Subcutaneous abdominal adipose tissue (tissue), 5 donors: ENCODE measurements at regions not wholly inside any gene's neighbourhood (a gene's known extent, or its start where the extent isn't known, plus 50 kb on each side); places are given as distances from the start of the nearest gene placed in this dataset.

ENCODE experiments used
- H3K27ac ChIP-seq: one replicate; pipeline ENCODE4 v1.7.0; 2013; ENCODE audit warnings: low read depth, mild to moderate bottlenecking, inconsistent platforms, low read length, moderate library complexity
- H3K27me3 ChIP-seq, 5 donors: one replicate each; pipeline ENCODE4 v1.7.0; 2013; ENCODE audit warnings: low read length in 5 of 5, inconsistent platforms in 1 of 5; ENCODE audit not compliant: control insufficient read depth in 5 of 5, insufficient read depth in 4 of 5
- H3K36me3 ChIP-seq, 5 donors: one replicate each; pipeline ENCODE4 v1.7.0; 2013; ENCODE audit warnings: low read length in 5 of 5; ENCODE audit not compliant: control insufficient read depth in 5 of 5, insufficient read depth in 5 of 5
- H3K4me1 ChIP-seq, 5 donors: one replicate each; pipeline ENCODE4 v1.7.0; 2013; ENCODE audit warnings: low read length in 5 of 5, mild to moderate bottlenecking in 3 of 5, moderate library complexity in 1 of 5; ENCODE audit not compliant: control insufficient read depth in 5 of 5, insufficient read depth in 5 of 5
- H3K4me3 ChIP-seq, 5 donors: one replicate each; pipeline ENCODE4 v1.7.0; 2013; ENCODE audit warnings: low read length in 5 of 5, low read depth in 1 of 5
- H3K9ac ChIP-seq, 5 donors: one replicate each; pipeline ENCODE4 v1.7.0; 2013; ENCODE audit warnings: low read length in 5 of 5, mild to moderate bottlenecking in 4 of 5, moderate library complexity in 3 of 5
- H3K9me3 ChIP-seq, 5 donors: one replicate each; pipeline ENCODE4 v1.7.0; 2013; ENCODE audit warnings: low read length in 5 of 5; ENCODE audit not compliant: control insufficient read depth in 5 of 5
- donor health status: healthy.
- donor health status: healthy.
- donor health status: healthy.
- donor health status: healthy.
- donor health status: healthy.

DNA sequence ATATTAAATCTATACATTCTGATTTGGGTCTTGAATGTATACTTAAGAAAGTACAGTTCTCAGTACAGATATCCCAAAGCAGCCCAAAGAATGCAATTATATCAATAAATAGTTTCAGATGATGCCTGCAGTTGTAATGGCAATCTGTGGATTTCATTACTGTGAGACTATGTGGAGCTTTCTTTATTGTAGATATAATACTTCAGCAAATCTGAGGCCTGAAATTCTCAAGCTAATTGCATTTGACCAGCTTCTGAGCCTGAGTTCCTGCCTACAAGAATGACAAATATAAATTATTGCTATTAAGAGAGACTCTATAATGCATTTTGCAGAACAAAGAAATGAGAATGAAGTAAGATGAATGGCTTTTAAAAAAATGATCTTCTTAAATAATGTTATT, 320.3 kb downstream of the DKK2 start:
- no peak overlapping the region for H3K27ac ChIP-seq
- no peaks in the 10 kb centered on the region for H3K36me3 ChIP-seq
- no peaks in the 10 kb centered on the region for H3K9me3 ChIP-seq
- H3K4me1 ChIP-seq: no peaks in the 10 kb centered on the region
- H3K4me3 ChIP-seq: no peak overlapping the region
- no peak overlapping the region for H3K9ac ChIP-seq
- H3K27me3 ChIP-seq: no peaks in the 10 kb centered on the region

GRCh38 chr4:106708464-106708816, 327.7 kb downstream of the DKK2 start:
- H3K9ac ChIP-seq: no peak overlapping the region
- no peaks in the 10 kb centered on the region for H3K9me3 ChIP-seq
- H3K4me1 ChIP-seq: no peaks in the 10 kb centered on the region
- no peaks in the 10 kb centered on the region for H3K27me3 ChIP-seq
- no peak overlapping the region for H3K27ac ChIP-seq
- H3K36me3 ChIP-seq: no peaks in the 10 kb centered on the region
- no peak overlapping the region for H3K4me3 ChIP-seq

DNA sequence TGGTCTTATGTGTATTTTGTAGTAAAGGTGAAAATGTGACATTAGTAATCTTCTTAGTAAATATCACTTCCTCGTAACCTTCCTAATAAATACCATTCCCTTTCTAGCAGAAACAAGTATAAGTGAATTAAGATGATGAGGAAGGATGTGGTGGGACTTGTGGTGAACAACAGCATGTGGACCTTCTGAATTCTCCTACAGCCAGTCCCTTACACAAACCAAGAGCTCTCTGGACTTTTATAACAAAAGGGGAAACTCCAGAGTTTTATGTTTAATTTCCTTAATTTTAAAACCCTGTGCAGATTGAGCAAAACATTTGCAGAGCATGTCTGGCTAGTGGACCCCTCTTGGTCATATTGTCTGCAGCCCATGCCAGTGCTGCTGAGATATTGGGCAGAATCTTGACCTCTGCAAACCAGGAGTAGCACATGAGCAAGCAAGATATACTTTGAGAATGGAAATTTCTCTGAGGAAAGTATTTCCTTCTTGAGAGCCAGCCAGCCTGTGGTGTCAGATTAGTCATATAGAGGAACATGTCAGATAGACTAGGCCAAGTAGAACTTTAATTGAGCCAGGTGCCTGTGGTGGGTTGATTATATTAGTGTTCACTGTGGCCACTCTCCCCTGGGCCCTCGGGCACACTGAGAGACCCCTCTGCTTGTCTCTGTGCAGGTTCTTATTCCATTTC, 328.2 kb downstream of the DKK2 start:
- Histone ChIP-seq H3K9me3 (no peaks in the 10 kb centered on the region), H3K4me3 (no peak overlapping the region), H3K9ac (no peak overlapping the region), H3K27ac (no peak overlapping the region), H3K4me1 (no peaks in the 10 kb centered on the region), H3K27me3 (no peaks in the 10 kb centered on the region), H3K36me3 (no peaks in the 10 kb centered on the region)

DNA sequence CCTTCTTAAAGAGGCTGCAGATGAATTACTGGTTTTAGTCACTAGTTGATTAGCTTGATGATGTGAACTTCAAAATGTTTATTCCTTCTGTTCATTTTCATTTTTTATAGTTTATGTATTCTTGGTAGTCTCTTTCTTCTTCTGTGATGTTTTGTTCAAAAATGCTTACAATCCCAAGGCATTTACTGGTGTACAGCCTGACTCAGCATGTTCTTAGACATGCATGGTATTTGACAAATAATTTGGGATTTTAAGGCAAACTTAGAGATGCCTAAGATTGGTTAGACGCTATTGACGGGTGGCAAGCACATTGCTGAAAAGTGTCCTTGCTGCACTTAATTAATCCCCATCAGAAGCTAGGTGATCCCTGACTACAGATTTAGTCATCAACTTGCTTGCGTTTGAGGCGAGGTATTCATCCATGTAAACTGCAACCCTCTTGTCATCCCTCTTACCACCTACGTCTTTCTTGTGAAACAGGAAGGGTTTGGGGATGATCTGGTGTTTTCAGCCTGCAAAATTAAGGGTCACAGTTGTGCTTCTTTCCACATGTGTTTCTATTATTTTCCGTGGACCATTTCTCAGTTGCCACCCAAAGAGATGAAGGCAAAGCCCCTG, 331.8 kb downstream of the DKK2 start:
- no peaks in the 10 kb centered on the region for H3K4me1 ChIP-seq
- H3K9ac ChIP-seq: no peak overlapping the region
- no peak overlapping the region for H3K27ac ChIP-seq
- H3K4me3 ChIP-seq: no peak overlapping the region
- H3K36me3 ChIP-seq: no peaks in the 10 kb centered on the region
- no peaks in the 10 kb centered on the region for H3K9me3 ChIP-seq
- no peaks in the 10 kb centered on the region for H3K27me3 ChIP-seq

- Histone ChIP-seq H3K27me3 (no peaks in the 10 kb centered on the region), H3K9me3 (no peaks in the 10 kb centered on the region), H3K4me3 (no peak overlapping the region), H3K36me3 (no peaks in the 10 kb centered on the region), H3K27ac (no peak overlapping the region), H3K4me1 (no peaks in the 10 kb centered on the region), H3K9ac (no peak overlapping the region)
Observed at GRCh38 chr4:106700321-106700720, 331.7 kb upstream of the GIMD1 start.

- Histone ChIP-seq H3K27me3 (no peaks in the 10 kb centered on the region), H3K9me3 (no peaks in the 10 kb centered on the region), H3K4me3 (no peak overlapping the region), H3K4me1 (no peaks in the 10 kb centered on the region), H3K9ac (no peak overlapping the region), H3K36me3 (no peaks in the 10 kb centered on the region), H3K27ac (no peak overlapping the region)
Observed at GRCh38 chr4:106698621-106699195, 330.1 kb upstream of the GIMD1 start.

DNA sequence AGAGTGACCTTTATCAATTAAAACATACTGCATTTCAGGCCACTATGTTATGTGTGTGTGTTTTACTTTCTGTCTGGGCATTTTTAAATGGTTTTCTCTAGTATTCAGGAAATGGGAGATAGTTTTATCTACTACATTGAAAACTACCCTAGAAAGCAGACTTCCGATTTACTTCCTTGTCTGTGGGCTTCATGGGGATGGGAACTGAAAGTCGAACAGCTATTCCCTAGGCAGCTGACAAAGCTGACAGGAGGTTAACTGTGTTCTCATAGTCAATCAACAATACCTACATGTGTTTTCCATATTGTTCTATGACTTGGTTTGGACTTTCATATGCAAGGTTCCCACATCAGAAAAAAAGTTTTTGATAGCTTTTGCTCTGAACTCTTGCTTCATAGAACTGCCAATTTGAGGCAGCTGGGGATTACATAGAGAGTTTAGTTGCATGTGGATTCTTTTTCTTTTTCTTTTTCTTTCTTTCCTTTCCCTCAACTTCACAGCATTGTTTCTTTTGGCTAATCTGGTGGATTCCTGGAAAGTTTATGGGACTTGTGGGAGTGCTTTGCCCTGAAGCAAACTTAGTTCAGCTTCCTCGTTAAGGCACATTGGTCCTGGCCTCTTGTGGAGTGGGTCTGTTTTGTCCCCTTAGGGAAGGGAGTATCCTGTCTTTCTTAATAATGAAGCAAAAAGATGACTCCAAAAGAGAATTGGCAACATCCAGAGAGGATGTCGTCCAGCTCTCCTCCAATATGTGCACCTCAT, 327.1 kb upstream of the GIMD1 start:
- Histone ChIP-seq H3K36me3 (no peaks in the 10 kb centered on the region), H3K9ac (no peak overlapping the region), H3K27me3 (no peaks in the 10 kb centered on the region), H3K9me3 (no peaks in the 10 kb centered on the region), H3K4me3 (no peak overlapping the region), H3K4me1 (peaks cover 0 to 1% (median 0%) of the 10 kb centered on the region in 5 donors), H3K27ac (no peak overlapping the region)

- H3K27ac ChIP-seq: no peak overlapping the region
- peaks cover 0 to 5% (median 0%) of the 10 kb centered on the region in 5 donors for H3K4me1 ChIP-seq
- H3K36me3 ChIP-seq: no peaks in the 10 kb centered on the region
- H3K9ac ChIP-seq: no peak overlapping the region
- H3K27me3 ChIP-seq: no peaks in the 10 kb centered on the region
- H3K9me3 ChIP-seq: no peaks in the 10 kb centered on the region
- no peak overlapping the region for H3K4me3 ChIP-seq
Observed at GRCh38 chr4:106694232-106694631, 325.7 kb upstream of the GIMD1 start.

GRCh38 chr4:106691749-106692148, 323.2 kb upstream of the GIMD1 start:
- H3K4me3 ChIP-seq: no peak overlapping the region
- no peaks in the 10 kb centered on the region for H3K27me3 ChIP-seq
- H3K9ac ChIP-seq: no peak overlapping the region
- peaks cover 0 to 5% (median 0%) of the 10 kb centered on the region in 5 donors for H3K4me1 ChIP-seq
- H3K9me3 ChIP-seq: no peaks in the 10 kb centered on the region
- H3K36me3 ChIP-seq: no peaks in the 10 kb centered on the region
- H3K27ac ChIP-seq: no peak overlapping the region

- Histone ChIP-seq H3K9ac (no peak overlapping the region), H3K9me3 (no peaks in the 10 kb centered on the region), H3K4me3 (no peak overlapping the region)
Observed at GRCh38 chr4:106690487-106690886, 321.9 kb upstream of the GIMD1 start.

More at GRCh38 chr4:106690487-106690886, 321.9 kb upstream of the GIMD1 start:
- H3K27me3 ChIP-seq: no peaks in the 10 kb centered on the region
- H3K27ac ChIP-seq: no peak overlapping the region
- H3K4me1 ChIP-seq: peaks cover 0 to 5% (median 0%) of the 10 kb centered on the region in 5 donors
- H3K36me3 ChIP-seq: no peaks in the 10 kb centered on the region
